GM23338 (cell line): ENCODE measurements at regions not wholly inside any gene's neighbourhood (a gene's known extent, or its start where the extent isn't known, plus 50 kb on each side); places are given as distances from the start of the nearest gene placed in this dataset.

Source experiments
- ATAC-seq: fragments of 200-7000 bp; cut with Tn5 transposase; 3 replicates; pipeline ENCODE4 v1.9.1; 2020
- DNase-seq: peaks from one replicate; pipeline ENCODE4 v3.0.0-alpha.2; 2015; ENCODE audit warnings: low spot score
- H2AFZ ChIP-seq: fragments of 200-600 bp; sonication (generic); 2 replicates; pipeline ENCODE4 v1.8.0; 2016; ENCODE audit warnings: antibody characterized with exemption, mild to moderate bottlenecking, moderate library complexity
- H3F3A ChIP-seq: fragments of 200-600 bp; sonication (generic); replicated peaks from 2 replicates; pipeline ENCODE4 v1.8.0; 2017; ENCODE audit warnings: antibody characterized with exemption, mixed run types, low read depth
- H3K27ac ChIP-seq: fragments of 200-600 bp; sonication (generic); 2 replicates; pipeline ENCODE4 v1.6.1; 2016; ENCODE audit warnings: low read depth
- H3K27me3 ChIP-seq: fragments of 200-600 bp; sonication (generic); 2 replicates; pipeline ENCODE4 v1.8.0; 2016; ENCODE audit warnings: mild to moderate bottlenecking, mixed run types, moderate library complexity; ENCODE audit not compliant: insufficient read depth
- H3K36me3 ChIP-seq: fragments of 200-600 bp; sonication (generic); 2 replicates; pipeline ENCODE4 v1.8.0; 2016; ENCODE audit warnings: mild to moderate bottlenecking; ENCODE audit not compliant: insufficient read depth
- H3K4me1 ChIP-seq: fragments of 200-600 bp; sonication (generic); 2 replicates; pipeline ENCODE4 v1.8.0; 2016; ENCODE audit warnings: mild to moderate bottlenecking, moderate library complexity; ENCODE audit not compliant: insufficient read depth
- H3K4me2 ChIP-seq: fragments of 200-600 bp; sonication (generic); 2 replicates; pipeline ENCODE4 v1.7.1; 2017; ENCODE audit warnings: mixed run types
- H3K4me3 ChIP-seq: fragments of 200-600 bp; sonication (generic); 2 replicates; pipeline ENCODE4 v1.6.1; 2016; ENCODE audit warnings: mixed run types
- H3K79me2 ChIP-seq: fragments of 200-600 bp; sonication (generic); replicated peaks from 2 replicates; pipeline ENCODE4 v1.8.0; 2017; ENCODE audit warnings: mild to moderate bottlenecking; ENCODE audit not compliant: insufficient read depth
- H3K9me2 ChIP-seq: fragments of 200-600 bp; sonication (generic); 2 replicates; pipeline ENCODE4 v1.8.0; 2017; ENCODE audit not compliant: insufficient read depth
- H4K20me1 ChIP-seq: fragments of 200-600 bp; sonication (generic); replicated peaks from 2 replicates; pipeline ENCODE4 v1.8.0; 2017; ENCODE audit warnings: mild to moderate bottlenecking; ENCODE audit not compliant: insufficient read depth
- H3K27ac Mint-ChIP-seq: 2 replicates; pipeline ENCODE4 v1.8.0; 2020; ENCODE audit warnings: inconsistent platforms, mild to moderate bottlenecking, moderate library complexity, mixed read lengths
- H3K27me3 Mint-ChIP-seq: 3 replicates; pipeline ENCODE4 v1.8.0; 2022; ENCODE audit warnings: low read depth, mild to moderate bottlenecking, moderate library complexity, mixed read lengths, inconsistent platforms; ENCODE audit not compliant: insufficient read depth, poor library complexity
- H3K36me3 Mint-ChIP-seq: 3 replicates; pipeline ENCODE4 v1.8.0; 2021; ENCODE audit warnings: low read depth, mild to moderate bottlenecking, inconsistent platforms, moderate library complexity, mixed read lengths
- H3K4me1 Mint-ChIP-seq: 3 replicates; pipeline ENCODE4 v1.8.0; 2020; ENCODE audit warnings: mild to moderate bottlenecking, inconsistent platforms, mixed read lengths
- H3K4me3 Mint-ChIP-seq: 3 replicates; pipeline ENCODE4 v1.8.0; 2021; ENCODE audit warnings: moderate library complexity, mild to moderate bottlenecking, inconsistent platforms, mixed read lengths
- H3K9me3 Mint-ChIP-seq: 3 replicates; pipeline ENCODE4 v1.8.0; 2020; ENCODE audit warnings: moderate library complexity, mild to moderate bottlenecking, inconsistent platforms, mixed read lengths
- CREB1 ChIP-seq: fragments of 250-450 bp; sonication (Bioruptor Pico); IDR thresholded peaks from 2 replicates; pipeline ENCODE4 v1.5.0; 2020; ENCODE audit warnings: low read depth, mild to moderate bottlenecking, moderate library complexity
- CTCF ChIP-seq, 2 experiments: fragments of 200-600 bp in 1 of 2; sonication (generic) in 1 of 2; conservative IDR thresholded peaks; 2 replicates each; pipeline versions ENCODE4 v1.5.1 to v1.6.1; 2016 to 2017; ENCODE audit warnings: antibody characterized with exemption in 2 of 2, low read depth in 2 of 2, mild to moderate bottlenecking in 2 of 2, moderate library complexity in 1 of 2
- ETS1 ChIP-seq: IDR thresholded peaks from 2 replicates; pipeline ENCODE4 v1.6.1; 2016; ENCODE audit warnings: antibody characterized with exemption
- EZH2 ChIP-seq: fragments of 200-600 bp; sonication (generic); IDR thresholded peaks from one replicate; pipeline ENCODE4 v1.8.0; 2017; ENCODE audit warnings: antibody characterized with exemption, mild to moderate bottlenecking, low read depth; ENCODE audit not compliant: unreplicated experiment
- EZH2phosphoT487 ChIP-seq: fragments of 200-600 bp; sonication (generic); IDR thresholded peaks from one replicate; pipeline ENCODE4 v1.8.1; 2018; ENCODE audit warnings: antibody characterized with exemption; ENCODE audit not compliant: unreplicated experiment
- JUNB ChIP-seq: IDR thresholded peaks from one replicate; pipeline ENCODE4 v1.6.1; 2016; ENCODE audit warnings: antibody characterized with exemption; ENCODE audit not compliant: unreplicated experiment
- NANOG ChIP-seq: IDR thresholded peaks from 2 replicates; pipeline ENCODE4 v1.6.1; 2016; ENCODE audit warnings: antibody characterized with exemption, borderline replicate concordance
- POLR2AphosphoS5 ChIP-seq: IDR thresholded peaks from 2 replicates; pipeline ENCODE4 v1.6.1; 2016; ENCODE audit warnings: antibody characterized with exemption, low read depth
- REST ChIP-seq: IDR thresholded peaks from one replicate; pipeline ENCODE4 v1.6.1; 2018; ENCODE audit warnings: antibody characterized with exemption; ENCODE audit not compliant: unreplicated experiment
- STAT1 ChIP-seq: IDR thresholded peaks from one replicate; pipeline ENCODE4 v1.6.1; 2016; ENCODE audit warnings: antibody characterized with exemption; ENCODE audit not compliant: unreplicated experiment
- ZNF114 ChIP-seq: fragments of 250-450 bp; sonication (Bioruptor Pico); IDR thresholded peaks from 2 replicates; pipeline ENCODE4 v1.5.0; 2020; ENCODE audit warnings: mild to moderate bottlenecking, moderate library complexity
- ZNF331 ChIP-seq: fragments of 250-450 bp; sonication (Bioruptor Pico); IDR thresholded peaks from 2 replicates; pipeline ENCODE4 v1.5.0; 2020; ENCODE audit warnings: low read depth, mild to moderate bottlenecking, moderate library complexity
- ZNF462 ChIP-seq: fragments of 250-450 bp; sonication (Bioruptor Pico); IDR thresholded peaks from 2 replicates; pipeline ENCODE4 v1.5.0; 2020; ENCODE audit warnings: mild to moderate bottlenecking, moderate library complexity

- Mint-ChIP-seq H3K27me3 (peaks cover 8% of the 10 kb centered on the region), H3K36me3 (no peaks in the 10 kb centered on the region), H3K4me1 (no peaks in the 10 kb centered on the region; the same call in 2 of the 3 replicates), H3K4me3 (no peak overlapping the region), H3K27ac (no peak overlapping the region), H3K9me3 (peaks cover 7% of the 10 kb centered on the region)
- H3K4me2 ChIP-seq = no peak overlapping the region
- DNase-seq (no peak), ATAC-seq (no peak)
- no peak overlapping the region for H2AFZ ChIP-seq
- H3K4me1 ChIP-seq = no peaks in the 10 kb centered on the region
- no peaks in the 10 kb centered on the region for H4K20me1 ChIP-seq
- H3K79me2 ChIP-seq = no peaks in the 10 kb centered on the region
- no peak overlapping the region for H3K4me3 ChIP-seq
- H3K27ac ChIP-seq = no peak overlapping the region
- TF ChIP-seq POLR2AphosphoS5 = no peak
- no peak for TF ChIP-seq CTCF (conservative IDR thresholded peaks at IDR 0.05; ENCODE audit: low read depth in 2 of 2)
- TF ChIP-seq JUNB = no peak
- no peak for TF ChIP-seq ZNF114 (CRISPR knock-in tag)
- TF ChIP-seq NANOG = no peak
- TF ChIP-seq STAT1 = no peak
- TF ChIP-seq ZNF462 = no peak
- TF ChIP-seq CREB1 = no peak
- no peak for TF ChIP-seq EZH2
- no peak for TF ChIP-seq EZH2phosphoT487
- TF ChIP-seq ZNF331 (CRISPR knock-in tag) = no peak
- TF ChIP-seq REST = no peak
- no peak for TF ChIP-seq ETS1
- no peaks in the 10 kb centered on the region for H3K27me3 ChIP-seq
- H3K9me2 ChIP-seq = no peaks in the 10 kb centered on the region
- H3F3A ChIP-seq = no peaks in the 10 kb centered on the region
- H3K36me3 ChIP-seq = no peaks in the 10 kb centered on the region
Measured at GRCh38 chr9:135022191-135022870, 65.1 kb upstream of the OLFM1 start.
